ENCODE measurements at regions not wholly inside any gene's neighbourhood (a gene's known extent, or its start where the extent isn't known, plus 50 kb on each side); places are given as distances from the start of the nearest gene placed in this dataset.

DNA sequence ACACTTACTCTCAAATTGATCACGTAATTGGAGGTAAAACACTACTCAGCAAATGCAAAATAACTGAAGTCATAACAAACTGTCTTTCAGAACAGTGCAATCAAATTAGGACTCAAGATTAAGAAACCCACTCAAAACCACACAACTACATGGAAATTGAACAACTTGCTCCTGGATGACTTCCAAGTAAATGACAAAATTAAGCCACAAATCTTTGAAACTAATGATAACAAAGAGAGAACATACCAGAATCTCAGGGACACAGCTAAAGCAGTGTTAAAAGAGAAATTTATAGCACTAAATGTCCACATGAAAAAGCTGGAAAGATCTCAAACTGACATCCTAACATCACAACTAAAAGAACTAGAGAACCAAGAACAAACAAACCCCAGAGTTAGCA, 540.5 kb upstream of the CDH18 start:
- TF ChIP-seq POLR2A (IDR thresholded peaks at IDR 0.05; ENCODE audit: low read length) (no peak), GATA1 (IDR thresholded peaks at IDR 0.05; ENCODE audit: low read depth, low read length) (no peak)
